Neural cell (in vitro differentiated cells): ENCODE measurements at regions not wholly inside any gene's neighbourhood (a gene's known extent, or its start where the extent isn't known, plus 50 kb on each side); places are given as distances from the start of the nearest gene placed in this dataset.

ENCODE experiments used
- H2AFZ ChIP-seq: fragments of 200-600, 300-800 bp; sonication (generic), shearing (Covaris generic); 2 replicates; pipeline ENCODE4 v1.6.0; 2014; ENCODE audit warnings: low read depth, mild to moderate bottlenecking, antibody characterized with exemption, low read length, moderate library complexity
- H3F3A ChIP-seq: fragments of 200-600 bp; shearing (Covaris generic); 2 replicates; pipeline ENCODE4 v1.6.1; 2016; ENCODE audit warnings: mild to moderate bottlenecking, moderate library complexity, mixed read lengths, antibody characterized with exemption, low read length; ENCODE audit not compliant: insufficient read depth, poor library complexity, severe bottlenecking
- H3K27ac ChIP-seq: fragments of 200-600, 300-800 bp; sonication (generic), shearing (Covaris generic); 2 replicates; pipeline ENCODE4 v1.5.1; 2014; ENCODE audit warnings: mild to moderate bottlenecking, low read length, moderate library complexity
- H3K27me3 ChIP-seq: fragments of 300-800, 200-600 bp; sonication (generic), shearing (Covaris generic); 2 replicates; pipeline ENCODE4 v1.6.0; 2014; ENCODE audit warnings: mild to moderate bottlenecking, low read depth, low read length, moderate library complexity; ENCODE audit not compliant: insufficient read depth
- H3K36me3 ChIP-seq: fragments of 300-800, 200-600 bp; sonication (generic), shearing (Covaris generic); 2 replicates; pipeline ENCODE4 v1.5.1; 2014; ENCODE audit warnings: mild to moderate bottlenecking, antibody characterized with exemption, low read length, moderate library complexity; ENCODE audit not compliant: insufficient read depth
- H3K4me2 ChIP-seq: fragments of 300-800, 200-600 bp; sonication (generic), shearing (Covaris generic); 2 replicates; pipeline ENCODE4 v1.6.0; 2014; ENCODE audit warnings: mild to moderate bottlenecking, low read length
- H3K4me3 ChIP-seq: fragments of 300-800, 200-600 bp; sonication (generic), shearing (Covaris generic); 2 replicates; pipeline ENCODE4 v1.5.1; 2014; ENCODE audit warnings: mild to moderate bottlenecking, low read length, moderate library complexity
- H3K79me2 ChIP-seq: fragments of 200-600 bp; shearing (Covaris generic); replicated peaks from 2 replicates; pipeline ENCODE4 v1.6.0; 2014; ENCODE audit warnings: mild to moderate bottlenecking, low read length, moderate library complexity; ENCODE audit not compliant: insufficient read depth
- H3K9ac ChIP-seq: fragments of 300-800, 200-600 bp; sonication (generic), shearing (Covaris generic); 2 replicates; pipeline ENCODE4 v1.6.1; 2016; ENCODE audit warnings: mild to moderate bottlenecking, low read length, mixed read lengths
- H3K9me2 ChIP-seq: fragments of 200-600 bp; shearing (Covaris generic); 2 replicates; pipeline ENCODE4 v1.6.1; 2016; ENCODE audit warnings: mild to moderate bottlenecking, low read length, mixed read lengths; ENCODE audit not compliant: insufficient read depth
- H3K9me3 ChIP-seq: fragments of 200-600, 300-800 bp; sonication (generic), shearing (Covaris generic); 2 replicates; pipeline ENCODE4 v1.6.1; 2016; ENCODE audit warnings: mild to moderate bottlenecking, mixed run types, low read length, moderate library complexity, mixed read lengths
- H4K20me1 ChIP-seq: fragments of 200-600 bp; shearing (Covaris generic); 2 replicates; pipeline ENCODE4 v1.6.1; 2016; ENCODE audit warnings: mild to moderate bottlenecking, mixed run types; ENCODE audit not compliant: insufficient read depth
- CTCF ChIP-seq: fragments of 450-650 bp; IDR thresholded peaks from 2 replicates; pipeline ENCODE4 v1.5.1; 2014; ENCODE audit warnings: antibody characterized with exemption, mild to moderate bottlenecking, moderate library complexity; ENCODE audit not compliant: poor library complexity, severe bottlenecking
- EP300 ChIP-seq: fragments of 450-650 bp; conservative IDR thresholded peaks from 2 replicates; pipeline ENCODE4 v1.6.1; 2014; ENCODE audit warnings: antibody characterized with exemption, mild to moderate bottlenecking, moderate library complexity; ENCODE audit not compliant: poor library complexity, severe bottlenecking
- EZH2 ChIP-seq: fragments of 200-600, 300-800 bp; shearing (Covaris generic), sonication (generic); IDR thresholded peaks from 2 replicates; pipeline ENCODE4 v1.6.1; 2014; ENCODE audit warnings: antibody characterized with exemption, low read length, borderline replicate concordance, mild to moderate bottlenecking; ENCODE audit not compliant: insufficient read depth, poor library complexity, severe bottlenecking
- MXI1 ChIP-seq: fragments of 450-650 bp; conservative IDR thresholded peaks from 2 replicates; pipeline ENCODE4 v1.6.1; 2014; ENCODE audit warnings: antibody characterized with exemption, mild to moderate bottlenecking; ENCODE audit not compliant: poor library complexity, severe bottlenecking
- POLR2AphosphoS5 ChIP-seq: IDR thresholded peaks from 2 replicates; pipeline ENCODE4 v1.6.1; 2012
- RAD21 ChIP-seq: fragments of 450-650 bp; conservative IDR thresholded peaks from 2 replicates; pipeline ENCODE4 v1.6.1; 2014; ENCODE audit warnings: antibody characterized with exemption, mild to moderate bottlenecking, moderate library complexity
- REST ChIP-seq: IDR thresholded peaks from 2 replicates; pipeline ENCODE4 v1.6.1; 2012; ENCODE audit warnings: borderline replicate concordance
- SMC3 ChIP-seq: fragments of 450-650 bp; conservative IDR thresholded peaks from 2 replicates; pipeline ENCODE4 v1.6.1; 2014; ENCODE audit warnings: antibody characterized with exemption, mild to moderate bottlenecking, moderate library complexity; ENCODE audit not compliant: poor library complexity
- TAF1 ChIP-seq: IDR thresholded peaks from 2 replicates; pipeline ENCODE4 v1.6.1; 2012; ENCODE audit warnings: low read depth

GRCh38 chrX:131861088-131861787 is 161.9 kb upstream of the STK26 start:
- no peaks in the 10 kb centered on the region for H3K9me3 ChIP-seq
- H3K79me2 ChIP-seq = no peaks in the 10 kb centered on the region
- H2AFZ ChIP-seq = no peak overlapping the region
- no peaks in the 10 kb centered on the region for H3F3A ChIP-seq
- no peak for TF ChIP-seq EP300
- TF ChIP-seq REST = no peak
- no peak for TF ChIP-seq MXI1
- H3K4me2 ChIP-seq = no peak overlapping the region
- no peaks in the 10 kb centered on the region for H3K9me2 ChIP-seq
- no peaks in the 10 kb centered on the region for H3K36me3 ChIP-seq
- no peak overlapping the region for H3K4me3 ChIP-seq
- no peak overlapping the region for H3K9ac ChIP-seq
- H4K20me1 ChIP-seq = no peaks in the 10 kb centered on the region
- no peaks in the 10 kb centered on the region for H3K27me3 ChIP-seq
- no peak overlapping the region for H3K27ac ChIP-seq

DNA sequence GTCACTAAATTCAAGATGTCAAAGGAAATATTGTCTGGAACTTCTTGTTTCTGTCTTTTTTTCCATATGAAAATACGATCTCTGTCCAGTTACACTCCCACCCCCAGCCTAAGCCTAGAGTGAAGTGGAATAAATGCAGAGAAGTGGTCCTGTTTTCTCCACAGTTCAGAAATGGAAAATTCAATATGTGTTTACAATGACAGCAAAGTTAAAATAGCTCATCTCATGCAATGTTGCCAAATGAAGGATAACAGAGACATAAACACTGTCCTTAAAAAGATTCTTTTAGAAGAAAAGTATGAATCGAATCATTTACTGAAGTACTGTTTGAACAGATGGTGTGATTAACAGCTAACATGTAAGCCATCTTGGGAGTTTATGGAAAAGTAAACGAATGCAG is 160.8 kb upstream of the STK26 start:
- TF ChIP-seq CTCF = no peak
- TF ChIP-seq EZH2 = no peak
- no peak for TF ChIP-seq REST
- TF ChIP-seq SMC3 = no peak
- no peak for TF ChIP-seq TAF1
- TF ChIP-seq EP300 = no peak
- TF ChIP-seq MXI1 = no peak
- TF ChIP-seq POLR2AphosphoS5 = no peak
- no peak for TF ChIP-seq RAD21
- H3K9me2 ChIP-seq = no peaks in the 10 kb centered on the region
- H2AFZ ChIP-seq = no peak overlapping the region
- H4K20me1 ChIP-seq = no peaks in the 10 kb centered on the region
- no peak overlapping the region for H3K4me3 ChIP-seq
- no peak overlapping the region for H3K9ac ChIP-seq
- no peaks in the 10 kb centered on the region for H3K36me3 ChIP-seq
- H3K9me3 ChIP-seq = no peaks in the 10 kb centered on the region
- no peak overlapping the region for H3K27ac ChIP-seq
- no peaks in the 10 kb centered on the region for H3F3A ChIP-seq
- H3K27me3 ChIP-seq = no peaks in the 10 kb centered on the region
- no peak overlapping the region for H3K4me2 ChIP-seq
- H3K79me2 ChIP-seq = no peaks in the 10 kb centered on the region
